GM12878 (cell line): ENCODE measurements at regions not wholly inside any gene's neighbourhood (a gene's known extent, or its start where the extent isn't known, plus 50 kb on each side); places are given as distances from the start of the nearest gene placed in this dataset.

Source experiments
- ATAC-seq: fragments of 200-7000 bp; cut with Tn5 transposase; 3 replicates; pipeline ENCODE4 v1.9.1; 2020; ENCODE audit warnings: mild to moderate bottlenecking, moderate library complexity
- BruUV-seq: library from RNA; stranded (reverse); fragments of 400-500 nt; replicated peaks from 2 replicates; lab custom pipeline; 2021; lab: Mats Ljungman, UMichigan
- CTCF ChIA-PET: fragments of 300-600 bp; sonication (Branson Sonifier 250); formaldehyde crosslinking; extraction: SDS; loops from one replicate; lab custom pipeline; 2021; ENCODE audit warnings: inconsistent platforms; lab: Yijun Ruan, JAX
- POLR2A ChIA-PET: fragments of 350-600 bp; formaldehyde crosslinking; extraction: SDS; loops from one replicate; lab custom pipeline; 2021; ENCODE audit warnings: inconsistent platforms; lab: Charles Lee
- RAD21 ChIA-PET: fragments of 300-600 bp; sonication (Branson Sonifier 250); formaldehyde crosslinking; loops from one replicate; lab custom pipeline; 2023; ENCODE audit warnings: antibody characterized with exemption; ENCODE audit not compliant: unreplicated experiment; lab: Charles Lee
- SMC1A ChIA-PET: fragments of 300-600 bp; sonication (Branson Sonifier 250); formaldehyde crosslinking; loops from one replicate; lab custom pipeline; 2023; ENCODE audit not compliant: unreplicated experiment, uncharacterized antibody; lab: Charles Lee
- DNase-seq: peaks from one replicate; pipeline ENCODE4 v3.0.0-alpha.2; 2011; ENCODE audit warnings: low read depth, low spot score
- FAIRE-seq: peaks from 3 replicates; lab custom pipeline; 2011; peaks lifted over from hg19 to GRCh38; lab: Jason Lieb, UNC
- H2AFZ ChIP-seq: 2 replicates; pipeline ENCODE4 v1.6.0; 2011; ENCODE audit warnings: low read depth, low read length, control low read depth; ENCODE audit not compliant: control insufficient read depth
- H3K27ac ChIP-seq: 2 replicates; pipeline ENCODE4 v1.5.1; 2011; ENCODE audit warnings: control low read depth; ENCODE audit not compliant: control insufficient read depth, insufficient read depth
- H3K27me3 ChIP-seq, 2 experiments: replicated peaks in 1 of 2; 2 replicates each; pipeline versions ENCODE4 v1.6.0 to v1.6.1; 2011; ENCODE audit warnings: low read length in 1 of 2; ENCODE audit not compliant: control insufficient read depth in 2 of 2, insufficient read depth in 2 of 2
- H3K36me3 ChIP-seq, 2 experiments: 2 replicates each; pipeline ENCODE4 v1.5.1; 2011; ENCODE audit warnings: low read length in 1 of 2; ENCODE audit not compliant: control insufficient read depth in 2 of 2, insufficient read depth in 2 of 2
- H3K4me1 ChIP-seq: 2 replicates; pipeline ENCODE4 v1.6.1; 2011; ENCODE audit warnings: mild to moderate bottlenecking, low read length, moderate library complexity, mixed read lengths; ENCODE audit not compliant: control insufficient read depth, insufficient read depth
- H3K4me2 ChIP-seq: 2 replicates; pipeline ENCODE4 v1.6.0; 2011; ENCODE audit warnings: control low read depth; ENCODE audit not compliant: control insufficient read depth, insufficient read depth
- H3K4me3 ChIP-seq: fragments of 200-600 bp; sonication (generic); 2 replicates; pipeline ENCODE4 v1.5.1; 2016
- H3K79me2 ChIP-seq: 2 replicates; pipeline ENCODE4 v1.6.0; 2011; ENCODE audit warnings: low read length; ENCODE audit not compliant: control insufficient read depth, insufficient read depth
- H3K9ac ChIP-seq: 2 replicates; pipeline ENCODE4 v1.8.0; 2011; ENCODE audit warnings: low read length, control low read depth, mixed read lengths; ENCODE audit not compliant: control insufficient read depth, insufficient read depth
- H3K9me3 ChIP-seq: replicated peaks from 3 replicates; pipeline ENCODE4 v1.5.1; 2011; ENCODE audit warnings: mild to moderate bottlenecking, low read length; ENCODE audit not compliant: control insufficient read depth, insufficient read depth
- H4K20me1 ChIP-seq: 2 replicates; pipeline ENCODE4 v1.6.0; 2011; ENCODE audit not compliant: control insufficient read depth, insufficient read depth
- BRCA1 ChIP-seq: IDR thresholded peaks from 2 replicates; pipeline ENCODE4 v1.6.1; 2011; ENCODE audit warnings: low read depth, low read length, improper control_type of control experiment
- FOS ChIP-seq: IDR thresholded peaks from 3 replicates; pipeline ENCODE4 v1.6.1; 2011; ENCODE audit warnings: borderline replicate concordance; ENCODE audit not compliant: insufficient read length; ENCODE audit errors: extremely low read depth
- HDAC6 ChIP-seq: fragments of 200-600 bp; sonication (generic); IDR thresholded peaks from one replicate; pipeline ENCODE4 v1.8.0; 2017; ENCODE audit warnings: antibody characterized with exemption; ENCODE audit not compliant: unreplicated experiment
- KAT2A ChIP-seq: conservative IDR thresholded peaks from 2 replicates; pipeline ENCODE4 v1.6.1; 2011; ENCODE audit warnings: low read depth, low read length; ENCODE audit not compliant: control insufficient read depth
- MYB ChIP-seq: fragments of 150-350 bp; IDR thresholded peaks from 2 replicates; pipeline ENCODE4 v1.6.1; 2014; ENCODE audit warnings: mild to moderate bottlenecking, low read depth, low read length, borderline replicate concordance
- NFIC ChIP-seq: IDR thresholded peaks from 2 replicates; pipeline ENCODE4 v1.6.1; 2012; ENCODE audit warnings: low read depth, mild to moderate bottlenecking, inconsistent platforms, low read length, moderate library complexity
- NFYA ChIP-seq: IDR thresholded peaks from 2 replicates; pipeline ENCODE4 v1.6.1; 2011; ENCODE audit warnings: low read depth, mild to moderate bottlenecking, low read length, improper control_type of control experiment, borderline replicate concordance
- NR2C1 ChIP-seq: fragments of 450-650 bp; IDR thresholded peaks from 2 replicates; pipeline ENCODE4 v1.6.1; 2017; ENCODE audit warnings: antibody characterized with exemption, mild to moderate bottlenecking, moderate library complexity
- PAX5 ChIP-seq: IDR thresholded peaks from 2 replicates; pipeline ENCODE4 v1.6.1; 2011; ENCODE audit warnings: low read depth, low read length, borderline replicate concordance
- POLR2AphosphoS2 ChIP-seq: IDR thresholded peaks from 2 replicates; pipeline ENCODE4 v1.6.1; 2011; ENCODE audit warnings: low read depth, mild to moderate bottlenecking, low read length, improper control_type of control experiment, moderate library complexity
- RAD51 ChIP-seq: fragments of 450-650 bp; IDR thresholded peaks from 2 replicates; pipeline ENCODE4 v1.6.1; 2016; ENCODE audit warnings: moderate library complexity, mild to moderate bottlenecking, inconsistent platforms
- SMAD1 ChIP-seq: fragments of 450-650 bp; IDR thresholded peaks from 2 replicates; pipeline ENCODE4 v1.6.1; 2018; ENCODE audit warnings: mild to moderate bottlenecking, low read depth; ENCODE audit not compliant: partially characterized antibody
- SMAD5 ChIP-seq: IDR thresholded peaks from 2 replicates; pipeline ENCODE4 v1.6.1; 2016; ENCODE audit warnings: antibody characterized with exemption, low read depth
- SP1 ChIP-seq: IDR thresholded peaks from one replicate; pipeline ENCODE4 v1.6.1; 2011; ENCODE audit warnings: low read depth, low read length
- SPI1 ChIP-seq: IDR thresholded peaks from 2 replicates; pipeline ENCODE4 v1.6.1; 2011; ENCODE audit warnings: low read depth, mild to moderate bottlenecking, low read length, moderate library complexity, borderline replicate concordance; ENCODE audit not compliant: insufficient read depth
- WRNIP1 ChIP-seq: IDR thresholded peaks from 2 replicates; pipeline ENCODE4 v1.6.1; 2011; ENCODE audit warnings: low read depth, low read length, improper control_type of control experiment, borderline replicate concordance
- ZNF24 ChIP-seq: fragments of 450-650 bp; IDR thresholded peaks from 2 replicates; pipeline ENCODE4 v1.6.1; 2017; ENCODE audit warnings: antibody characterized with exemption, mild to moderate bottlenecking
- WGBS: methylation state at CpG from one replicate; pipeline ENCODE4 v1.1.6; 2016; ENCODE audit warnings: low lambda C conversion rate; ENCODE audit not compliant: insufficient replicate concordance, insufficient coverage; ENCODE audit errors: missing lambda C conversion rate; 5-methylcytosine and 5-hydroxymethylcytosine counted together
- in situ Hi-C: fragments of 300-500 bp; cut with MboI; formaldehyde crosslinking; loops from 9 replicates; pipeline ENCODE4 v1.14.3; 2018; ENCODE audit warnings: mixed read lengths
- intact Hi-C: fragments of 100-400 bp; cut with micrococcal nuclease; formaldehyde crosslinking; loops from one replicate; pipeline ENCODE4 v1.14.2; 2022; ENCODE audit not compliant: unreplicated experiment
- TF ChIP-seq, protein P1 (sequence below): IDR thresholded peaks from 2 replicates; pipeline ENCODE4 v1.6.1; 2011; ENCODE audit warnings: borderline replicate concordance, low read depth, mild to moderate bottlenecking, moderate library complexity, low read length; ENCODE audit not compliant: insufficient read depth, poor library complexity, severe bottlenecking
- TF ChIP-seq, protein P2 (sequence below): fragments of 450-650 bp; IDR thresholded peaks from 2 replicates; pipeline ENCODE4 v1.6.1; 2017; ENCODE audit warnings: low read depth, mild to moderate bottlenecking, moderate library complexity

DNA sequence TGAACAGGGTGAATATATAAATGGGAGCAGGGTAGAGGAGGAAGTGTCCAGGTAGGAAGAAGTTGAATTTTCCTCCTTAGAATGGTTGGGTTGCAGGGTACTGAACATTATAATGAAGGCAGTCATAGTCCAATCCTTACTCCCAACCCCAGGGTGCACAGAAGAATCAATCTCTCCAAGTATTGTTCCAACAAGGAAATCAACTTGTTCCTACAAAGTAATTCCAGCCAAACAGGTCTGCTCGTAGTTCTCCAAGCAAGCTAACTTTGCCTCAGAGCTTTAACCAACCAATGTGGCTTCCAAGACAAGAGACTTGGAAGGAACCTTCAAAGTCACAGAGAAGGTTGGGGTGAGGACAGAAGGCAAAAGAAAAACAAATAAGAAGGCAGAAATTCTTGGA lies 527.2 kb downstream of the MED13L start:
- Histone ChIP-seq H3K4me3 (no peak overlapping the region), H3K36me3 (no peaks in the 10 kb centered on the region), H3K27me3 (peaks cover 0 to 2% of the 10 kb centered on the region in 2 experiments; a peak in 1 of 4 replicates), H3K27ac (no peak overlapping the region), H3K9me3 (no peaks in the 10 kb centered on the region), H3K79me2 (no peaks in the 10 kb centered on the region), H2AFZ (no peak overlapping the region), H3K4me1 (no peaks in the 10 kb centered on the region), H3K9ac (no peak overlapping the region), H3K4me2 (no peak overlapping the region), H4K20me1 (no peaks in the 10 kb centered on the region)
- in situ Hi-C loops = loop anchor here (5.0 kb wide), 1 partner anchor 1088 kb away; no protein-coding TSS in a partner anchor
- ATAC-seq = no peak
- ChIA-PET CTCF (interaction anchor here (0.6 kb wide), 1 partner anchor 41 kb away, joined by 3 read pairs; no protein-coding TSS in a partner anchor), POLR2A (no interaction called here), SMC1A (no interaction called here), RAD21 (no interaction called here)
- BruUV-seq = no TSS peak
- no peak for FAIRE-seq
- 0% methylated on average over 1 of the region's 1 CpG for WGBS
- no peak for TF ChIP-seq WRNIP1
- no peak for TF ChIP-seq NR2C1
- TF ChIP-seq, protein P1, sequence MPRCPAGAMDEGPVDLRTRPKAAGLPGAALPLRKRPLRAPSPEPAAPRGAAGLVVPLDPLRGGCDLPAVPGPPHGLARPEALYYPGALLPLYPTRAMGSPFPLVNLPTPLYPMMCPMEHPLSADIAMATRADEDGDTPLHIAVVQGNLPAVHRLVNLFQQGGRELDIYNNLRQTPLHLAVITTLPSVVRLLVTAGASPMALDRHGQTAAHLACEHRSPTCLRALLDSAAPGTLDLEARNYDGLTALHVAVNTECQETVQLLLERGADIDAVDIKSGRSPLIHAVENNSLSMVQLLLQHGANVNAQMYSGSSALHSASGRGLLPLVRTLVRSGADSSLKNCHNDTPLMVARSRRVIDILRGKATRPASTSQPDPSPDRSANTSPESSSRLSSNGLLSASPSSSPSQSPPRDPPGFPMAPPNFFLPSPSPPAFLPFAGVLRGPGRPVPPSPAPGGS = no peak
- no peak for TF ChIP-seq PAX5
- TF ChIP-seq FOS = no peak
- no peak for TF ChIP-seq KAT2A
- TF ChIP-seq NFIC = no peak
- TF ChIP-seq BRCA1 = no peak
- TF ChIP-seq MYB = no peak
- TF ChIP-seq HDAC6 = no peak
- TF ChIP-seq SPI1 = no peak
- TF ChIP-seq ZNF24 = no peak
- no peak for TF ChIP-seq SP1
- no peak for TF ChIP-seq RAD51
- TF ChIP-seq POLR2AphosphoS2 = no peak
- TF ChIP-seq SMAD1 = no peak
- TF ChIP-seq, protein P2, sequence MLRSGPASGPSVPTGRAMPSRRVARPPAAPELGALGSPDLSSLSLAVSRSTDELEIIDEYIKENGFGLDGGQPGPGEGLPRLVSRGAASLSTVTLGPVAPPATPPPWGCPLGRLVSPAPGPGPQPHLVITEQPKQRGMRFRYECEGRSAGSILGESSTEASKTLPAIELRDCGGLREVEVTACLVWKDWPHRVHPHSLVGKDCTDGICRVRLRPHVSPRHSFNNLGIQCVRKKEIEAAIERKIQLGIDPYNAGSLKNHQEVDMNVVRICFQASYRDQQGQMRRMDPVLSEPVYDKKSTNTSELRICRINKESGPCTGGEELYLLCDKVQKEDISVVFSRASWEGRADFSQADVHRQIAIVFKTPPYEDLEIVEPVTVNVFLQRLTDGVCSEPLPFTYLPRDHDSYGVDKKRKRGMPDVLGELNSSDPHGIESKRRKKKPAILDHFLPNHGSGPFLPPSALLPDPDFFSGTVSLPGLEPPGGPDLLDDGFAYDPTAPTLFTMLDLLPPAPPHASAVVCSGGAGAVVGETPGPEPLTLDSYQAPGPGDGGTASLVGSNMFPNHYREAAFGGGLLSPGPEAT = no peak
- TF ChIP-seq NFYA = no peak
- TF ChIP-seq SMAD5 = no peak
- intact Hi-C loops = loop anchor here (5.0 kb wide), 1 partner anchor 1768 kb away; no protein-coding TSS in a partner anchor
- DNase-seq = no peak
